ENCODE measurements at regions not wholly inside any gene's neighbourhood (a gene's known extent, or its start where the extent isn't known, plus 50 kb on each side); places are given as distances from the start of the nearest gene placed in this dataset.

DNA sequence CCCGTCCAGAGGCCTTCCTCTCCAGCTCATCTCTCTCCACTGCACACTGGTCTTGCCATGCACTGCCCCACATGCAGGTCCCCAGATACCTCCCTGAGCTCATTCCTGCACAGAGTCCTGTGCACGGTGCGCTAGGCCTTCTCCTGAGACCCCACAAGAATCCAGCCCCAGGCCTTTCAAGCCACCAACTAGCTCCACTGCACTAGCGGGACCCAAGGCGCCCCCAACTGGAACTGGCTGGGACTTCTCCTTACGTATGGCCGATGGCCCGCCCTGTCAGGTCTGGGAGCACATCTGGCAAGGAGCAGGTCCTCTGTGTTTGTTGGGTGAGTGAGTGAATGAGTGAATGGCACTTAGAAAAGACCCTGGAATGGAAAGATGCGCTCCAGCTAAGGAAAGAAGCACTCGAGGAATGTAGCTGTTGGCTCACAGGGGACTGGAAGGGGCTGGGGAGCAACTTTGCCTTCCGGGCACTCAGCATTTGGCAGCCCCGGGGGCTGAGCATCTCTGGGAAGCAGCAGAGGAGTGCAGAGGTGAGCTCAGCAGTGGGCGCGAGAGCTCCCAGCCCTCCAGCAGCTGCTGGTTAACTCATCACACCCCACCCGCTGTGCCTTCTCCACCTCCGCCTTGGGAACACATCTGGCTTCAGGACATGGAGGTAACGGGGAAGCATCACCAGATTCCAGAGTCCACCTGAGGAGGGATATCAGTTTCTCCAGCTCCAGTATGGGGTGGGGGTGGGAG is 223.1 kb downstream of the GLI2 start:
- DNase-seq = no peak

DNA sequence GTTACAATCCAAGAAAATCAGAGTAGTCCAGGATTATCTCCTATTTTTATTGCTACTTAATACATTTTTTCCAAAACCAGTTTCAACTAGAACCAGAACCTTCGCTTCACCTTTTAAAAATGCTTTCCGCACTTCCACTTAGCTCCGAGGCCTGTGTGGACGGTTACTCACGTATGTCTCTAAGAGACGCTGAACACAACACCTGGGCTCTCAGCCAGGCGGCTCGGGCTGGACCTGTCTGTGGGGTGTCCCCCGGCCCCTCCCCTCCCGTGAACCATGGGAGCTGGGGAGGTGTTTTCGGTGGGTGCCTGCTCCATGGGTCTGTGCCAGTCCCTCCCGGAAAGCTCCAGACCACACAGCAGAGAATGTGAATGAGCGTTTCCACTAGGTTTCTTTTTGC is 223.8 kb downstream of the GLI2 start:
- DNase-seq = no peak

GRCh38 chr2:120960770-120961366 is 225.2 kb downstream of the GLI2 start:
- DNase-seq = no peak

- no peak for DNase-seq
These were observed 225.7 kb downstream of the GLI2 start for GRCh38 chr2:120961396-120961795.

GRCh38 chr2:120963997-120964705 is 228.5 kb downstream of the GLI2 start:
- no peak for DNase-seq

DNA sequence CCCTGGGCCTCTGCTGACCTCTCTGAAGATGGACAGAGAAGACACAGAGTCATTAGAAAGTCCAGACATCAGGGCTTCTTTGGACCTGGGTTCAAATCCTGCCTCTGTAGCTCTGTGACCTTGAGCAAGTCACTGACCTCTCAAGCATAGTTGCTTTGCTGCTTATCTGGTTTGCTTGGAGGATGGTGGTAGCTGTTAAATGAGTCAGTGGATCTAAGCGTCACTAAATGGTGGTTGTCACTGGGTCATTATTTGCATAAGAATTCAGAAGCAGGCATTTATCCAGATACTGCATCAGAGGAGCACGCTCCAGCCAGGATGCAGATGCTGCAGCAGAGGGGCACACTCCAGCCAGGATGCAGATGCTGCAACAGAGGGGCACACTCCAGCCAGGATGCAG is 229.2 kb downstream of the GLI2 start:
- no peak for DNase-seq

DNA sequence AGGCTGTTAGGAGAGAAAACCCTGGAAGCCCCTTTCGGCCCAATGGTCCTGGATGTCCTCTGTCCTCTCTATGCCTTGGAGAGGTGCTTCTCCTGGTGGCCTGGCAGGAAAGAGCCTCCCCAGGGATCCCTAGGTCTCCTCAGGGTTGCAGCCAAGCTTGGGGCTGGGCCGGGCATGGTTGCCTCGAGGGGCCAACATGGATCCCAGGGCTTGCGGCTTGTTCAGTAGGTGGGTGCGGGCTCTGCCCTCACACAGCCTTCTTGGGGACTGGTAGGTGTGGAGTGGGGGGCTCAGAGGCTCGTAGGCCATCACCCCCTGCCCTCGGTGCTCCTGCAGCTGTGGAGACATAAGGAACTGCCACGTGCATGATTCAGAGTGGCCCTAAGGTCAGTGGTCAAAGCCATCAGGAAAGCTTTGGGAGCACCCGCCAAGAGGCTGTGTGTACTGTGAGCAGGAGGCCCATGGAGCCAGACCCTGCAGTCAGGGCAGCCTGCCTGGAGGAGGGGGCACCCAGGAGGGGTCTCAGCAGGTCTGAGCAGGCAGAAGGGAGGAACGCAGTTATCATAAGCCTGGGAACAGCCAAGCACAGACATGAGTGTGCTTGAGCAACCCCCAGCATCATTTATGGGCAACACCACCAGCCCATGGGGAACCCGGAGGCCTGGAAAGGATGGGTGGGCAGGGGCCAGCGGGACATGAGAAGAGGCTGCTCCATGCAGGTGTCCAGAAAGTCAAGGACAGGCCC is 231.0 kb downstream of the GLI2 start:
- no peak for DNase-seq

GRCh38 chr2:120968307-120969015 is 232.8 kb downstream of the GLI2 start:
- no peak for DNase-seq

DNA sequence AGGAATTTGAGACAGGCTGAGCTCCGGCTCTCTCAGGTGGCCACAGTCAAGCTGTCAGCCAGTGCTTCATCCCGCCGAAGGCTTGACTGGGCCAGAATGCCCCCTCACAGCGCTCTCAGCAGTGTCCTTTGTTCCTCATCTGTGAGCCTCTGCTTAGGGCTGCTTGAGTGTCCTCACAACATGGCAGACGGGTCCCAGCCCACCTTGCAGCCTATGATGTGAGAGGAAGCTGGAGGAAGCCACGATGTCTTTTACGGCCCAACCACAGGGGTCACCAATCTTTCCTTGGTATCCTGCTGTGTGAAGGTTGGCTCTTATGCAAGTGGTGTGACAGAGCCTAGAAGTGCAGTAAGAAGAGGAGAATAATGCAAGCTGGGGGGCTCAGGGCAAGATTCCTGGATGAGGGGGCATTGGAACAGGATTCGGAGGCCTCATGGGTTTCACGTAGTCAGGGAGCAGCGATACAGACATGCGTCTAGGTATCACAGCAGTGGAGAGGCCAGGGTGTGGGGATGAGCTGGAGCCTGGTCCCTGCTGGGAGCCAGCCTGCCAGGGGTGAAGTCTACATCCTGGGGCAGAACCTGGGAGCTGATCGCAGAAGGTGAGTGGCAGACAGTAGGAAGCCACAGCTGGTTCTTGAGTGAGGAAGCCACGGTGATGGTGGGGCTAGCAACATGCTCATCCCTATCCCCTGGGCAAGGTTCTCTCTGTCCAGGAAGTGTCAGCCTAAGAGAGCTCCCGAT is 234.1 kb downstream of the GLI2 start:
- DNase-seq = no peak

DNA sequence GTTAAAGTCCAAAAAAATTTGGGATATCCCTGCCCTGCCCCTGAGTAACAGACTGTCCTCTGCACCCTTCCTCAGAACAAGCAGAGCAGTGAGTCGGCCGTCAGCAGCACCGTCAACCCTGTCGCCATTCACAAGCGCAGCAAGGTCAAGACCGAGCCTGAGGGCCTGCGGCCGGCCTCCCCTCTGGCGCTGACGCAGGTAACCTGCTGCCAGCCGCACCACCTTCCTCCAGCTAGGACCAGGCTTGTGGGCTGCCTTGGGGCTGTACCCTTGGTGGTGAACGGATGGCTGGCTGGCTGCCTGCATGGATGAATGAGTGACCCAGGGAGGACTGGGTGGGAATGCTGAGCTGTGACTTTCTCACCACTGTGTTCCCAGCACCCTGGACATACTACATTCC is 236.2 kb downstream of the GLI2 start:
- no peak for DNase-seq

DNA sequence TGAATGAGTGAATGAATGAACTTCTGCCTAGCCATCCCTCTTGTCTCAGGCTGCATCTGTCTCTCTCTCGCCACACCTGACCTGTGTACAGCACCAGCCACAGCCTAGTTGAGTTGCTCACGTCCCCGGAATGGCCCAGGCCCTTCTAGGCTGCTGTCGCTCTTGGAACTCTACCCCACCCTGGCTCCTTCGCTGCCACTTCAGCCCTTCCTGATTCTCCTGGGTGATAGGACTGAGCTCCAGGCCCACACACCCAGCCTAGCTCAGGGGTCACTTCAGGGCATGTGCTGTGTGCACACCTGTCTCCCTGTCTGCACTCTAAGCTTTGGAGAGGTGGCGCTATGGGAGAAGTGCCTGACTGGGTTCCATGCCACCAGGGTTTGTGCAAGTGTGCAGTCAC is 236.6 kb downstream of the GLI2 start:
- DNase-seq = no peak

DNA sequence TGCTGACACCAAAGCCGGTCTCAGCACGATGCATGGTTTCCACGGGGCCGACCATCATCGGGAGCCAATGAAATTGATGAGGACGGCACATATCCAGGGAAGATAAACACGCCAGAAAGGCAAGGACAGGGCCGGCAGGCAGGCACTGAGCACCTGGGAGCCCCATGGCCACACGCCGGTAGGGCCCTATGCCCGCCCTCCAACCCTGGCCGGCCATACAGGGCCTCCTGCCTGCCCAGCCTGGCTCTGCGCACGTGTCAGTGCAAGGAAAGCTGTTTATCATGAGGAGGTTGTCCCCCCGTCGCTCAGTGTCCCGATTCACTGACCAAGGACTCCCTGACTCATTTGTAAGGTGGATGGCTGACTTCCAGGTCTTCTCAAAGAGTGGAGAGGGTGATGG is 237.5 kb downstream of the GLI2 start:
- DNase-seq = no peak

- DNase-seq = no peak
These were observed 239.3 kb downstream of the GLI2 start for GRCh38 chr2:120974950-120975349.

DNA sequence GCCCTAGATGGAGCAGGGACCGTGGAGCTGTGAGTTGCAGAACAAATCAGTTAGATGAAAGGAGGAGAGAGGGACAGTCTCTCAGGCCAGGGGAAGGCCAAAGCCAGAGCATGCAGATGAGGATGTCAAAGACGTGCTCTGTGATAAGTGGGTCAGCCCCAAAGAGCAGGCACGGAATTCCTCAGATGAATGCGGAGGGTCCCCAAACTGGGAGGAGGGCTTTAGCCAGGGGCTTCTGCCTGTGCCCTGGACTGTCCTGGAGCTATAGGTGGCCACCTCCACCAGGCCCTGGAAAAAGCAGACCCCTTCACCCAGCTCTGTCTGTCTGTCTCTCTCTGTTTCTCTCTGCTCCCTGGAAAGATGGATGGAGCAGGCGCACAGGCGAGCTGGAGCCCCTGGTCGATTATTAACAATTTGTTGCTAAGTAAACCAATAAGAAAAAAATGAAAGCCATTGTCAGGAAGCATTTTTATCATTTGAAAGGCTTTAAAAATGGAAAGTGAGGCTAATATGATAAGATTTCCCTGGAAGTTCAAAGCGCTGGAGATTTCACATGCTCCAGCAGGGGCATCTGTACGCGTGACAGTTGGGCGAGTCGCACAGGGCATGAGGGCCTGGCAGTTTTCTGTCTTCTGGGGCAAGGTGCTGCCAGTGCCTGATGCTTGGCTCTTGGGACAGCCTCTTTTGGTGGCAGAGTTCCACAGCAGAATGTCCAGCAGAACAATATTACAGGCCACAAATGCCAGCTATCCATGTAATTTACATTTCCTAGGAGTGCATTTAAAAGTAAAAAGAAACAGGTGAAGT is 241.0 kb downstream of the GLI2 start:
- no peak for DNase-seq

GRCh38 chr2:120977582-120978358 is 242.1 kb downstream of the GLI2 start:
- DNase-seq = no peak

DNA sequence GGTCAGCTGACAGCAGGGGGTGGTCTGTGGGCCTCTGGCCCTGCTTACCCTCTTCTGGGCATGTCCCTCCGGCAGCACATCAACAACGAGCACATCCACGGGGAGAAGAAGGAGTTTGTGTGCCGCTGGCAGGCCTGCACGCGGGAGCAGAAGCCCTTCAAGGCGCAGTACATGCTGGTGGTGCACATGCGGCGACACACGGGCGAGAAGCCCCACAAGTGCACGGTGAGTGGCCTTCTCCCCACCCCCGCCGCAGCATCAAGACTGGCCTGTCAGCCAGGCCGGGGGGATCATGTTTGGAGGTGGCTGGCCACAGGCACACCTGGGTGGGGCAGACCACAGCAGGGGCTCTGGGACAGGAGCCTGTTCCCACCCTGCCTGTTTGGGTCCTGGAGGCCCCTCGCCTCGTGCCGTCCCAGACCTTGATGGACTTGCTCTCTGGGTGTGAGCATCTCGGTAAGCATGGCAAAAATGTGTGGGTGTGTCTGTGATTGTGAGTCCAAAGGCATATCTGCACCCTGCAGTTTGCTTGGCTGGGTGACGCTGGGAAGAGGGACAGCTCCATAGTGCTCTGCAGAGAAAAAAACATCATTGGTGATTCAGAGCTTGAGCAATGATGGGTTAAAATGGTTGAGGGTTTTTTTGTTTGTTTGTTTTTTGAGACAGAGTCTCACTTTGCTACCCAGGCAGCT is 242.8 kb downstream of the GLI2 start:
- no peak for DNase-seq

GRCh38 chr2:120979398-120979797 is 243.7 kb downstream of the GLI2 start:
- no peak for DNase-seq

DNA sequence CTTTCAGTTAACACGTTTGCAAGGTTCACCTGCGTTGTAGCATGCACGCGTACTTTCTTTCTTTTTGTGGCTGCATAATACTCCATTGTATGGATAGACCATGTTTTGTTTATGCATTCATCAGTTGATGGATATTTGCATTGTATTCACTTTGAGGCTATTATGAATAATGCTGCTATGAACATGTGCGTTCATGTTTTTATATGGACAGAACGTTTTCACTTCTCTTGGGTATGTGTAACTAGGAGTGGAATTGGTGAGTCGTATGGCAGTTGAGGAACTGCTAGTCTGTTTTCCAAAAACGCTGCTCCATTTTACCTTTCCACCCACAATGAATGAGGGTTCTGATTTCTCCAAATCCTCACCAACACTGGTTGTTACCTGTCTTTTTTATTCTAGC is 244.3 kb downstream of the GLI2 start:
- no peak for DNase-seq

- DNase-seq = no peak
These were observed 245.8 kb downstream of the GLI2 start for GRCh38 chr2:120981443-120981842.

- DNase-seq = no peak
These were observed 246.9 kb downstream of the GLI2 start for GRCh38 chr2:120982598-120982997.
